ENCODE measurements at regions not wholly inside any gene's neighbourhood (a gene's known extent, or its start where the extent isn't known, plus 50 kb on each side); places are given as distances from the start of the nearest gene placed in this dataset.
"Not testable (repeated sequence)": the region's sequence is repeated elsewhere in the genome, so short reads cannot be mapped to it uniquely, and the experiment has no call there.

- no peak for DNase-seq
Observed at GRCh38 chr3:104178680-104179079, 1188.0 kb upstream of the ALCAM start.

- DNase-seq, result no peak
Observed at GRCh38 chr3:104180906-104181305, 1185.8 kb upstream of the ALCAM start.

DNA sequence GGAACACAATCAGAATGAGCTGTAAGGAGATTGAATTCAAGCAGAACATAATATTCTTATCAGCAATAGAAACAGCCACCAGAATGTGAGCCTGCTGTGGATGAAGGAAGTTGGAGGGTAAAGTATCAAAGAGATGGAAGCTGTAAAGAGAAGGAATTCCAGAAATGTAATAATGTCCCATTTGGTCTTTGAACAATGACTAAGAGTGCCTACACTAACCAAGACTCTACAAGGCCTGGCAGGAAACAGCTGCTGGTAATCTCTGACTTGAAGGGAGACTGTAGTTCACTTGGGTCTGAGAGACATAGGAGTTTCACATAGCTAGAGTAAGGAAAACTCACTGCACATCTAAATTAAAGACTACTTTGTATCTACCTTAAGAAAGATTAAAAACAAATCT is 1176.0 kb upstream of the ALCAM start:
- no peak for DNase-seq

- no peak for DNase-seq
Observed at GRCh38 chr3:104198131-104198530, 1168.6 kb upstream of the ALCAM start.

DNA sequence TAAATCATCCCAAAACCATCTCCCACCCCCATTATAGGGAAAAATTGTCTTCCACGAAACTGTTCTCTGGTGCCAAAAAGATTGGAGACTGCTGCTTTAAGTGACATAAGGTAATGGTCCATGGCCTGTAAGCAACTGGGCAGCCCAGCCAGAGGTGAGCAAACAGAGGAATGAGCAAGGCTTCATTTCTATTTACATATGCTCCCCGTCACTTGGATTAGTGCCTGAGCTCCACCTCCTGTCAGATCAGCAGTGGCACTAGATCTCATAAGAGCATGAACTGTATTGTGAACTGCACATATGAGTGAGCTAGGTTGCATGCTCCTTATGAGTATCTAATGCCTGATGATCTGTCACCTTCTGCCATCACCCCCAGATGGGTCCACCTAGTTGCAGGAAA is 1159.8 kb upstream of the ALCAM start:
- DNase-seq, result no peak

- no peak for DNase-seq
Observed at GRCh38 chr3:104214277-104214676, 1152.4 kb upstream of the ALCAM start.

DNA sequence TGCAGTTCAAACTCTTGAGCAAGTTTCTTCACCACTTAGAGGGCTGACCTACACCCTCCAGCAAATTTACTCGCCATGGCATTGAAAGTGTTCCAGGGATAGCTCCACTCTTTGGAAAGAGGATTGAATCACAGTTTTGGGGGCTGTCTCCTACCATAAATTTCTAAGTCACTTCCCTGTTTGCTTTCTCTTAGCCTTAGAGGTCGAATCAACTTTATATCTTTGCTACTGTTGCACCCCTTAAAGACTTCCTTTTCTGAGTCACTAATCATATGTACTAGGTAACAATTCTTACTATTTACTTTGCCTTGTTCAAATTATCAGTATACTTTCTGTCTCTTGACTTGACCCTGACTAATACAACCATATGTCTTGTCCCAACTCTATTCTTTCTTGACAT is 1151.8 kb upstream of the ALCAM start:
- DNase-seq, result no peak

DNA sequence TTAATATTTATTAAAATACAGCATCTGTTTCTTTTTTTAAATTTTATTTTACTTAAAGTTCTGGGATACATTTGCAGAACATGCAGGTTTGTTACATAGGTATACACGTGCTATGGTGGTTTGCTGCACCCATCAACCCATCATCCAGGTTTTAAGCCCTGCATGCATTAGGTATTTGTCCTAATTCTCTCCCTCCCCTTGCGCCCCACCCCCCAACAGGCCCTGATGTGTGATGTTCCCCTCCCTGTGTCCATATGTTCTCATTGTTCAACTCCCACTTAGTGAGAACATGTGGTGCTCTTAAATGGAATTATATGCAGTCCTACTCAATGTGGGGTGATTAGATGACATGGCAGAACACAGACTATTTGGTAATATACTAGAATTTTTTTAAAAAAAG is 1147.7 kb upstream of the ALCAM start:
- DNase-seq, result not testable (repeated sequence)

GRCh38 chr3:104234442-104235194 is 1132.1 kb upstream of the ALCAM start:
- no peak for DNase-seq

- DNase-seq, result no peak
Observed at GRCh38 chr3:104244680-104245220, 1122.0 kb upstream of the ALCAM start.

- DNase-seq, result no peak
Observed at GRCh38 chr3:104245261-104245660, 1121.4 kb upstream of the ALCAM start.

DNA sequence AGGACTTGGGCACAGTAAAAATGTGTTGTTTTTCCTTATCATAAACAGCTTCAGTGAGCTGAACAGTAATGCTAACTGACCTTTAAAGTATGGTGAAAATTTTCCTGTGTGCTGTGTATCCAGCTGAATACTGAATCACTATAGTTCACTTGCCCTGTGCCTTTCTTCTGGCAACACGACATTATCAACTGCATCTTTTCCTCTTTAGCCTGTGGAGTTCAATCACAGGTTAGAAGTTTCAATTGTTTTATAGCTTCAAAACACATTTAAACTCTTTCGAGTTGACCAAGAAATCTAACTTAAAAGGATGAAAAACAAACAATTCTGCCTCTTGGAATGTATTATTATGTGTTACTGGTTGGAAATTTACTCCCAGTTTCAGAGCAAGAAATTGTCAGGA is 1120.7 kb upstream of the ALCAM start:
- no peak for DNase-seq

GRCh38 chr3:104257486-104257885 is 1109.2 kb upstream of the ALCAM start:
- no peak for DNase-seq

GRCh38 chr3:104263477-104263876 is 1103.2 kb upstream of the ALCAM start:
- no peak for DNase-seq

DNA sequence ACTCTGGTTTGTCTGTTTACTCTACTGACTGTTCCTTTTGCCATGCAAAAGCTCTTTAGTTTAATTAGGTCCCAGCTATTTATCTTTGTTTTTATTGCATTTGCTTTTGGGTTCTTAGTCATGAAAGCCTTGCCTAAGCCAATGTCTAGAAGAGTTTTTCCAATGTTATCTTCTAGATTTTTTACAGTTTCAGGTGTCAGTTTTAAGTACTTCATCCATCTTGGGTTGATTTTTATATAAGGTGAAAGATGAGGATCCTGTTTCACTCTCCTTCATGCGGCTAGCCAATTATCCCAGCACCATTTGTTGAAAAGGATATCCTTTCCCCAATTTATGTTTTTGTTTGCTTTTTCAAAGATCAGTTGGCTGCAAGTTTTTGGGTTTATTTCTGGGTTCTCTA is 1100.5 kb upstream of the ALCAM start:
- DNase-seq, result not testable (repeated sequence)

GRCh38 chr3:104269771-104270170 is 1096.9 kb upstream of the ALCAM start:
- DNase-seq, result no peak

DNA sequence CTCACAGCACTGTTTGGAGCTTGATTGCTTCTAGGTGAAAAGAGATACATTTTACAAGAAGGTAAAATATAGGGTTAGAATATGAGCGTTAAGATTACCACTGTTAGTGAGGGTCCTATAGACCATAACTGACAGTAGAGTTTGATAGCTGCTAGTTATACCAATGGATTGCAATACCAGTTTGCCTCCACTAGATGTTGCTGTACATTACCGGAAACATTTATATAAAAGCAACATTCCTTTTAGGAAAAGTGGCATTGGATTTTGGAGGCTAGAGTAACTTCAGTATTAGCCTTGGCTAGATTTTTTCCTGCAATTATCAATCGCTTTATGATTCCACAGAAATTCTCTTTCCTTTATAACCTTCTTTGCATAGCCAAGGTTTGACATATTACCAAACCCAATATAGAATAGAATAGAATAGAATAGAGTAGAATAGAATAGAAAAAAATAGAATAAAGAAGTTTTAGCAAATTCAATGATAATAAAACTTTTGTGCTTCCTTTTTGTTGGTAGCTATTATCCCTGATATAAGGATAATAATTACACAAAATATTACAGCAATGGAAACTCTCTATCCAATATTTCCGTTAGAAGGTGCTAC is 1093.6 kb upstream of the ALCAM start:
- no peak for DNase-seq

DNA sequence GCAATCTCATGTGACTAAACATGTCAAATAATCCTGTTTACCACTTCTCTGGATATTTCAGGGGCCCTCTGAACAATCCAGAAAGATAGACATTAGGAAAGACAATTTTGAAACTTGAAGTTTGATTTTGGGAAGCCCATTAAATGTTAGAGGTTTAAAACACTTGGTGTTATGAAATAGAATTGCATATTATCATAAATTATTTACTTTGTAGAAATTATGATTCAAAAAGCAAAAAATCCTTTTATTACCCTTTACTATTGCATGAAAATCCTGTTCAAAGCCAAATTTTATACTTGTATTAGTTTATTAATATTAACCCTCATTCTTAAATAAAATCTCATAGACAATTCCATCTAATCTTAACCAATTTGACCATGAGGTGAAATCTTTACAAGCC is 1091.5 kb upstream of the ALCAM start:
- no peak for DNase-seq

DNA sequence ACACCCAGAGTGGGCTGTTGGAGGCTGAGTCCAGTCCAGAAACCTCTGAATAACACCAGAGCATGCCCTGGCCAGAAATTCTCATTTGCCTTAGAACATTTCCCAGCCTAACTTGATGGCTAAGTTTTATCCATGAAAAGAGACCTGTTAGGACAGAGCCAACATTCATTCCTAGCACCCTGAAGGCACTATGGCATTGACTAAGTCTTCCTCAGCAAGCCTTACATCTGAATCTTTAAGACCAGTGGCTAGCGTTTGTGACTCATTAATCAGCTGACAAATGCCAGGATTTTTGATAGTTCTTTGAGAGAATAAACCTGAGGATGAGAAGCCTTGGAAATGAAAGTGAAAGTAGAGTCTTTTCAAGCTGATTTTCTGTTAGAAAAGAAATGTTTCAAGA is 1087.1 kb upstream of the ALCAM start:
- no peak for DNase-seq

- no peak for DNase-seq
Observed at GRCh38 chr3:104281713-104282112, 1085.0 kb upstream of the ALCAM start.

GRCh38 chr3:104286645-104287044 is 1080.1 kb upstream of the ALCAM start:
- no peak for DNase-seq

GRCh38 chr3:104291437-104291851 is 1075.3 kb upstream of the ALCAM start:
- DNase-seq, result no peak

- DNase-seq, result no peak
Observed at GRCh38 chr3:104291878-104292277, 1074.8 kb upstream of the ALCAM start.

GRCh38 chr3:104297617-104298016 is 1069.1 kb upstream of the ALCAM start:
- DNase-seq, result no peak

GRCh38 chr3:104298662-104299061 is 1068.0 kb upstream of the ALCAM start:
- DNase-seq, result no peak
